ENCODE measurements at regions not wholly inside any gene's neighbourhood (a gene's known extent, or its start where the extent isn't known, plus 50 kb on each side); places are given as distances from the start of the nearest gene placed in this dataset.

DNA sequence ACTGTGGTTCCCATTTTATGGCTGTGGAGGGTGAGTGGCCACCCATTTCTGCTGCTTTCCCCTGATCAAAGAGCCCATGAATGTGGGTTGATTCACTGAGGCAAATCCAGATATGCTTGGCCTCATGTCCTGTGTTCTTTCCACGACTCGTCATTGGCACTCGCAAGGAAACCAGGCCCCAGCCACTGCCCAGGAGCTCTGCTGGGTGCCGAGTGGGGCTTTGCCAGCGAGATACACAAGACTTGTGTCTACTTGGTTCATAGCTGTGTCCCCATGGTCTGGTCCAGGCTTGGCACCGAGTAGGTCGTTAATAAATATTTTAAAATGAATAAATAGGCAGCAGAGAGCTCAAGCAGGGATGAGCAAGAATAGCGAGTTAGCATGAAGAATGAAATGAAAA lies 1291.5 kb downstream of the TBC1D22A start:
- Histone ChIP-seq H3K27me3 (ENCODE audit: control insufficient read depth in 1 of 2, insufficient read depth in 2 of 2, low read length in 2 of 2) (peaks cover 0 to 12% of the 10 kb centered on the region in 2 experiments; a peak in 1 of 5 replicates), H3K36me3 (replicated peaks in 1 of 2; ENCODE audit: control insufficient read depth in 1 of 2, insufficient read depth in 2 of 2, low read length in 2 of 2) (no peaks in the 10 kb centered on the region)

More for the DNA sequence above, 1291.5 kb downstream of the TBC1D22A start:
- H4K20me1 ChIP-seq (ENCODE audit: insufficient read depth, low read length) = no peaks in the 10 kb centered on the region
- TF ChIP-seq ATAD3A (CRISPR knock-in tag; IDR thresholded peaks at IDR 0.05) = no peak
- no peak for TF ChIP-seq ZBTB38 (CRISPR knock-in tag; IDR thresholded peaks at IDR 0.05)
- no peak for TF ChIP-seq ONECUT2 (CRISPR knock-in tag; IDR thresholded peaks at IDR 0.05)
- TF ChIP-seq TAF15 (IDR thresholded peaks at IDR 0.05; ENCODE audit: low read depth, low read length, poor library complexity, severe bottlenecking) = no peak
- no peak for TF ChIP-seq MTA1 (CRISPR knock-in tag; IDR thresholded peaks at IDR 0.05; ENCODE audit: borderline replicate concordance)
- no peak for TF ChIP-seq RXRA (CRISPR knock-in tag; IDR thresholded peaks at IDR 0.05)
- TF ChIP-seq SP4 (CRISPR knock-in tag; IDR thresholded peaks at IDR 0.05) = no peak
- TF ChIP-seq ZSCAN25 (CRISPR knock-in tag; IDR thresholded peaks at IDR 0.05) = no peak
- no peak for TF ChIP-seq NCOA1 (CRISPR knock-in tag; IDR thresholded peaks at IDR 0.05)
- no peak for TF ChIP-seq MAFF (IDR thresholded peaks at IDR 0.05; ENCODE audit: low read depth, low read length)
- TF ChIP-seq, protein P1, sequence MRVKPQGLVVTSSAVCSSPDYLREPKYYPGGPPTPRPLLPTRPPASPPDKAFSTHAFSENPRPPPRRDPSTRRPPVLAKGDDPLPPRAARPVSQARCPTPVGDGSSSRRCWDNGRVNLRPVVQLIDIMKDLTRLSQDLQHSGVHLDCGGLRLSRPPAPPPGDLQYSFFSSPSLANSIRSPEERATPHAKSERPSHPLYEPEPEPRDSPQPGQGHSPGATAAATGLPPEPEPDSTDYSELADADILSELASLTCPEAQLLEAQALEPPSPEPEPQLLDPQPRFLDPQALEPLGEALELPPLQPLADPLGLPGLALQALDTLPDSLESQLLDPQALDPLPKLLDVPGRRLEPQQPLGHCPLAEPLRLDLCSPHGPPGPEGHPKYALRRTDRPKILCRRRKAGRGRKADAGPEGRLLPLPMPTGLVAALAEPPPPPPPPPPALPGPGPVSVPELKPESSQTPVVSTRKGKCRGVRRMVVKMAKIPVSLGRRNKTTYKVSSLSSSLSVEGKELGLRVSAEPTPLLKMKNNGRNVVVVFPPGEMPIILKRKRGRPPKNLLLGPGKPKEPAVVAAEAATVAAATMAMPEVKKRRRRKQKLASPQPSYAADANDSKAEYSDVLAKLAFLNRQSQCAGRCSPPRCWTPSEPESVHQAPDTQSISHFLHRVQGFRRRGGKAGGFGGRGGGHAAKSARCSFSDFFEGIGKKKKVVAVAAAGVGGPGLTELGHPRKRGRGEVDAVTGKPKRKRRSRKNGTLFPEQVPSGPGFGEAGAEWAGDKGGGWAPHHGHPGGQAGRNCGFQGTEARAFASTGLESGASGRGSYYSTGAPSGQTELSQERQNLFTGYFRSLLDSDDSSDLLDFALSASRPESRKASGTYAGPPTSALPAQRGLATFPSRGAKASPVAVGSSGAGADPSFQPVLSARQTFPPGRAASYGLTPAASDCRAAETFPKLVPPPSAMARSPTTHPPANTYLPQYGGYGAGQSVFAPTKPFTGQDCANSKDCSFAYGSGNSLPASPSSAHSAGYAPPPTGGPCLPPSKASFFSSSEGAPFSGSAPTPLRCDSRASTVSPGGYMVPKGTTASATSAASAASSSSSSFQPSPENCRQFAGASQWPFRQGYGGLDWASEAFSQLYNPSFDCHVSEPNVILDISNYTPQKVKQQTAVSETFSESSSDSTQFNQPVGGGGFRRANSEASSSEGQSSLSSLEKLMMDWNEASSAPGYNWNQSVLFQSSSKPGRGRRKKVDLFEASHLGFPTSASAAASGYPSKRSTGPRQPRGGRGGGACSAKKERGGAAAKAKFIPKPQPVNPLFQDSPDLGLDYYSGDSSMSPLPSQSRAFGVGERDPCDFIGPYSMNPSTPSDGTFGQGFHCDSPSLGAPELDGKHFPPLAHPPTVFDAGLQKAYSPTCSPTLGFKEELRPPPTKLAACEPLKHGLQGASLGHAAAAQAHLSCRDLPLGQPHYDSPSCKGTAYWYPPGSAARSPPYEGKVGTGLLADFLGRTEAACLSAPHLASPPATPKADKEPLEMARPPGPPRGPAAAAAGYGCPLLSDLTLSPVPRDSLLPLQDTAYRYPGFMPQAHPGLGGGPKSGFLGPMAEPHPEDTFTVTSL (CRISPR knock-in tag; IDR thresholded peaks at IDR 0.05; ENCODE audit: borderline replicate concordance) = no peak
- TF ChIP-seq KAT2B (IDR thresholded peaks at IDR 0.05; ENCODE audit: borderline replicate concordance, low read depth, low read length) = no peak
- TF ChIP-seq HNRNPUL1 (IDR thresholded peaks at IDR 0.05; ENCODE audit: low read depth, low read length) = no peak
- TF ChIP-seq, protein P2, sequence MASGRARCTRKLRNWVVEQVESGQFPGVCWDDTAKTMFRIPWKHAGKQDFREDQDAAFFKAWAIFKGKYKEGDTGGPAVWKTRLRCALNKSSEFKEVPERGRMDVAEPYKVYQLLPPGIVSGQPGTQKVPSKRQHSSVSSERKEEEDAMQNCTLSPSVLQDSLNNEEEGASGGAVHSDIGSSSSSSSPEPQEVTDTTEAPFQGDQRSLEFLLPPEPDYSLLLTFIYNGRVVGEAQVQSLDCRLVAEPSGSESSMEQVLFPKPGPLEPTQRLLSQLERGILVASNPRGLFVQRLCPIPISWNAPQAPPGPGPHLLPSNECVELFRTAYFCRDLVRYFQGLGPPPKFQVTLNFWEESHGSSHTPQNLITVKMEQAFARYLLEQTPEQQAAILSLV (CRISPR knock-in tag; IDR thresholded peaks at IDR 0.05; ENCODE audit: borderline replicate concordance) = no peak
- ChIA-PET POLR2A (no interaction called here), CTCF (ENCODE audit: low intra/inter-chr PET ratio, low total read pairs) (no interaction called here)
- H3K79me2 ChIP-seq (ENCODE audit: insufficient read depth, low read length) = no peaks in the 10 kb centered on the region
- no TSS peak for BruUV-seq (replicated peaks)
- no peak for DNase-seq (ENCODE audit: low spot score)
- no peak overlapping the region for H2AFZ ChIP-seq (ENCODE audit: low read length)
- no peaks in the 10 kb centered on the region for H3K4me1 ChIP-seq (ENCODE audit: insufficient read depth, low read length)
- H3K4me3 ChIP-seq (replicated peaks in 1 of 3; ENCODE audit: insufficient read depth in 1 of 3, low read depth in 2 of 3, low read length in 3 of 3) = no peak overlapping the region
- no peak overlapping the region for H3K27ac ChIP-seq (ENCODE audit: extremely low read length, insufficient read depth, low read length)
- intact Hi-C loops (cut with micrococcal nuclease; ENCODE audit: unreplicated experiment) = no loop called here
- FAIRE-seq = no peak
- no peak overlapping the region for H3K4me2 ChIP-seq (ENCODE audit: low read depth, low read length)
- ATAC-seq = no peak
- H3K9me3 ChIP-seq (ENCODE audit: low read length) = no peaks in the 10 kb centered on the region
- in situ Hi-C loops (cut with HindIII; ENCODE audit: extremely low pct_ligation_motif_present, low pct_unique_long_range_greater_than_20kb) = no loop called here
- no peak overlapping the region for H3K9ac ChIP-seq (ENCODE audit: insufficient read depth, low read depth, low read length)
- 9% methylated on average over 8 of the region's 8 CpGs for WGBS (ENCODE audit: low lambda C conversion rate)

All from HepG2 (cell line).